Activated naive CD4-positive, alpha-beta T cell treated with anti-CD3 and anti-CD28 coated beads, Interleukin-2, amount 50 U/mL, for 72 hours (primary cell): ENCODE measurements at regions not wholly inside any gene's neighbourhood (a gene's known extent, or its start where the extent isn't known, plus 50 kb on each side); places are given as distances from the start of the nearest gene placed in this dataset.
"Not testable (repeated sequence)": the region's sequence is repeated elsewhere in the genome, so short reads cannot be mapped to it uniquely, and the experiment has no call there.

Source experiments
- ATAC-seq, 2 donors: fragments of 150-1000 bp; cut with Tn5 transposase; 2 replicates each; pipeline ENCODE4 v1.10.0; 2021; ENCODE audit warnings: mild to moderate bottlenecking in 2 of 2, moderate library complexity in 2 of 2
- DNase-seq, 2 donors: peaks; one replicate each; pipeline ENCODE4 v3.0.0; 2021 to 2022; ENCODE audit warnings: low spot score in 2 of 2
- H3K27ac Mint-ChIP-seq, 2 donors: one replicate each; pipeline ENCODE4 v1.8.0; 2022; ENCODE audit warnings: mild to moderate bottlenecking in 2 of 2, mixed read lengths in 2 of 2
- H3K36me3 Mint-ChIP-seq, 2 donors: one replicate each; pipeline ENCODE4 v1.8.0; 2022; ENCODE audit warnings: mixed read lengths in 2 of 2
- H3K9me3 Mint-ChIP-seq, 2 donors: one replicate each; pipeline ENCODE4 v1.8.0; 2022; ENCODE audit warnings: mixed read lengths in 2 of 2

- not testable (repeated sequence) for H3K36me3 Mint-ChIP-seq, H3K9me3 Mint-ChIP-seq, H3K27ac Mint-ChIP-seq, DNase-seq
- ATAC-seq: peak; percentile 47 to 84
Observed at GRCh38 chrY:3491423-3491822, 87.4 kb upstream of the TGIF2LY start.

DNA sequence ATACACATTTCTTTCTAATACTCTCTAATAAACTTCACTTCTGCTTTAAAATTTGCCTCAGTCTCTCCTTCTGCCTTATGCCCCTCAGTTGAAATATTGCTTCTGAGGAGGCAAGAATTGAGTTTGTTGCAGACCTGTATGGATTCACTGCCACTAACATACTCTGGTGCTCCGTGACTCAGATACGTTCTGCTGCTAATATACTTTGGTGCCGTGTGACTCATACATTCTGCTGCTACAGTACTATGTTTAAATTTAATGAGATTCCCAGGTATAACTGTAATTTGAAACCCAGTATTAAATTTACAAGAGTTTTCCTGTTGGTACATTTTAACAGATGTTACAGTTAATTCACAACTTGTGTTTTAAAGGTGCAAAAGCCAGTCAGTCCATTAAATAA is 84.3 kb upstream of the TGIF2LY start:
- not testable (repeated sequence) for H3K27ac Mint-ChIP-seq, H3K36me3 Mint-ChIP-seq, DNase-seq, ATAC-seq, H3K9me3 Mint-ChIP-seq

GRCh38 chrY:3527040-3527439 is 51.8 kb upstream of the TGIF2LY start:
- DNase-seq (peak in 1 of 2 donors; percentile 1), ATAC-seq (peak in 1 of 2 donors; percentile 67)
- not testable (repeated sequence) for H3K9me3 Mint-ChIP-seq, H3K36me3 Mint-ChIP-seq, H3K27ac Mint-ChIP-seq
